ENCODE measurements at regions not wholly inside any gene's neighbourhood (a gene's known extent, or its start where the extent isn't known, plus 50 kb on each side); places are given as distances from the start of the nearest gene placed in this dataset.
"Not testable (repeated sequence)": the region's sequence is repeated elsewhere in the genome, so short reads cannot be mapped to it uniquely, and the experiment has no call there.

- Histone ChIP-seq H3K27ac (ENCODE audit: low read depth, low read length) (no peak overlapping the region), H3K4me3 (ENCODE audit: low read length) (no peak overlapping the region), H3K9me3 (ENCODE audit: insufficient read depth, low read depth, low read length) (0 out of 2 replicates have a peak, but pooled peaks cover 3% of the 10 kb centered on the region), H3K36me3 (ENCODE audit: insufficient read depth, low read length) (no peaks in the 10 kb centered on the region), H3K4me1 (ENCODE audit: insufficient read depth, low read length) (no peaks in the 10 kb centered on the region), H3K9ac (ENCODE audit: low read depth, low read length) (no peak overlapping the region), H3K27me3 (ENCODE audit: insufficient read depth, low read length) (no peaks in the 10 kb centered on the region)
- WGBS = 92% methylated on average over 1 of the region's 2 CpGs
These were observed 225.1 kb upstream of the LUZP2 start for GRCh38 chr11:24271798-24272197.

- H3K27me3 ChIP-seq (ENCODE audit: insufficient read depth, low read length); H3K9ac ChIP-seq (ENCODE audit: low read depth, low read length); H3K4me1 ChIP-seq (ENCODE audit: insufficient read depth, low read length); H3K36me3 ChIP-seq (ENCODE audit: insufficient read depth, low read length); H3K4me3 ChIP-seq (ENCODE audit: low read length); H3K9me3 ChIP-seq (ENCODE audit: insufficient read depth, low read depth, low read length); H3K27ac ChIP-seq (ENCODE audit: low read depth, low read length): not testable (repeated sequence)
- WGBS = 96% methylated on average over 25 of the region's 25 CpGs
These were observed 222.6 kb upstream of the LUZP2 start for GRCh38 chr11:24274214-24274781.

GRCh38 chr11:24286238-24286637 lies 210.6 kb upstream of the LUZP2 start:
- Histone ChIP-seq H3K27me3 (ENCODE audit: insufficient read depth, low read length) (no peaks in the 10 kb centered on the region), H3K36me3 (ENCODE audit: insufficient read depth, low read length) (no peaks in the 10 kb centered on the region), H3K9me3 (ENCODE audit: insufficient read depth, low read depth, low read length) (no peaks in the 10 kb centered on the region), H3K27ac (ENCODE audit: low read depth, low read length) (no peak overlapping the region), H3K4me3 (ENCODE audit: low read length) (no peak overlapping the region), H3K4me1 (ENCODE audit: insufficient read depth, low read length) (no peaks in the 10 kb centered on the region), H3K9ac (ENCODE audit: low read depth, low read length) (no peak overlapping the region)
- 89% methylated on average over 2 of the region's 3 CpGs for WGBS

GRCh38 chr11:24289301-24289700 lies 207.6 kb upstream of the LUZP2 start:
- no peaks in the 10 kb centered on the region for H3K9me3 ChIP-seq (ENCODE audit: insufficient read depth, low read depth, low read length)
- H3K36me3 ChIP-seq (ENCODE audit: insufficient read depth, low read length) = no peaks in the 10 kb centered on the region
- H3K9ac ChIP-seq (ENCODE audit: low read depth, low read length) = no peak overlapping the region
- H3K27ac ChIP-seq (ENCODE audit: low read depth, low read length) = no peak overlapping the region
- H3K4me3 ChIP-seq (ENCODE audit: low read length) = no peak overlapping the region
- no peaks in the 10 kb centered on the region for H3K4me1 ChIP-seq (ENCODE audit: insufficient read depth, low read length)
- 80% methylated on average over 1 of the region's 1 CpG for WGBS
- no peaks in the 10 kb centered on the region for H3K27me3 ChIP-seq (ENCODE audit: insufficient read depth, low read length)

GRCh38 chr11:24293964-24294363 lies 202.9 kb upstream of the LUZP2 start:
- no peak overlapping the region for H3K9ac ChIP-seq (ENCODE audit: low read depth, low read length)
- WGBS = 95% methylated on average over 2 of the region's 3 CpGs
- H3K9me3 ChIP-seq (ENCODE audit: insufficient read depth, low read depth, low read length) = no peaks in the 10 kb centered on the region
- H3K4me3 ChIP-seq (ENCODE audit: low read length) = no peak overlapping the region
- H3K4me1 ChIP-seq (ENCODE audit: insufficient read depth, low read length) = no peaks in the 10 kb centered on the region
- H3K27ac ChIP-seq (ENCODE audit: low read depth, low read length) = no peak overlapping the region
- no peaks in the 10 kb centered on the region for H3K27me3 ChIP-seq (ENCODE audit: insufficient read depth, low read length)
- no peaks in the 10 kb centered on the region for H3K36me3 ChIP-seq (ENCODE audit: insufficient read depth, low read length)

GRCh38 chr11:24295360-24295759 lies 201.5 kb upstream of the LUZP2 start:
- Histone ChIP-seq H3K4me3 (ENCODE audit: low read length) (no peak overlapping the region), H3K9ac (ENCODE audit: low read depth, low read length) (no peak overlapping the region), H3K36me3 (ENCODE audit: insufficient read depth, low read length) (no peaks in the 10 kb centered on the region), H3K27ac (ENCODE audit: low read depth, low read length) (no peak overlapping the region), H3K4me1 (ENCODE audit: insufficient read depth, low read length) (no peaks in the 10 kb centered on the region), H3K27me3 (ENCODE audit: insufficient read depth, low read length) (no peaks in the 10 kb centered on the region), H3K9me3 (ENCODE audit: insufficient read depth, low read depth, low read length) (no peaks in the 10 kb centered on the region)
- 99% methylated on average over 2 of the region's 2 CpGs for WGBS

GRCh38 chr11:24297461-24297860 lies 199.4 kb upstream of the LUZP2 start:
- Histone ChIP-seq H3K27me3 (ENCODE audit: insufficient read depth, low read length) (no peaks in the 10 kb centered on the region), H3K9ac (ENCODE audit: low read depth, low read length) (no peak overlapping the region), H3K4me1 (ENCODE audit: insufficient read depth, low read length) (no peaks in the 10 kb centered on the region), H3K36me3 (ENCODE audit: insufficient read depth, low read length) (no peaks in the 10 kb centered on the region), H3K9me3 (ENCODE audit: insufficient read depth, low read depth, low read length) (no peaks in the 10 kb centered on the region), H3K4me3 (ENCODE audit: low read length) (no peak overlapping the region), H3K27ac (ENCODE audit: low read depth, low read length) (no peak overlapping the region)
- whole genome bisulfite sequencing = 80% methylated on average over 2 of the region's 2 CpGs

GRCh38 chr11:24298146-24298545 lies 198.7 kb upstream of the LUZP2 start:
- H3K9me3 ChIP-seq (ENCODE audit: insufficient read depth, low read depth, low read length) = no peaks in the 10 kb centered on the region
- no peaks in the 10 kb centered on the region for H3K27me3 ChIP-seq (ENCODE audit: insufficient read depth, low read length)
- no peak overlapping the region for H3K4me3 ChIP-seq (ENCODE audit: low read length)
- no peaks in the 10 kb centered on the region for H3K4me1 ChIP-seq (ENCODE audit: insufficient read depth, low read length)
- 93% methylated on average over 2 of the region's 2 CpGs for WGBS
- no peaks in the 10 kb centered on the region for H3K36me3 ChIP-seq (ENCODE audit: insufficient read depth, low read length)
- no peak overlapping the region for H3K27ac ChIP-seq (ENCODE audit: low read depth, low read length)
- H3K9ac ChIP-seq (ENCODE audit: low read depth, low read length) = no peak overlapping the region

GRCh38 chr11:24311974-24312373 lies 184.9 kb upstream of the LUZP2 start:
- no peaks in the 10 kb centered on the region for H3K4me1 ChIP-seq (ENCODE audit: insufficient read depth, low read length)
- no peak overlapping the region for H3K27ac ChIP-seq (ENCODE audit: low read depth, low read length)
- no peaks in the 10 kb centered on the region for H3K27me3 ChIP-seq (ENCODE audit: insufficient read depth, low read length)

GRCh38 chr11:24312464-24313238 lies 184.2 kb upstream of the LUZP2 start:
- Histone ChIP-seq H3K36me3 (ENCODE audit: insufficient read depth, low read length) (no peaks in the 10 kb centered on the region), H3K4me1 (ENCODE audit: insufficient read depth, low read length) (no peaks in the 10 kb centered on the region), H3K4me3 (ENCODE audit: low read length) (no peak overlapping the region), H3K9me3 (ENCODE audit: insufficient read depth, low read depth, low read length) (peaks cover 19% of the 10 kb centered on the region), H3K27me3 (ENCODE audit: insufficient read depth, low read length) (no peaks in the 10 kb centered on the region), H3K27ac (ENCODE audit: low read depth, low read length) (no peak overlapping the region), H3K9ac (ENCODE audit: low read depth, low read length) (no peak overlapping the region)
- WGBS = 91% methylated on average over 2 of the region's 2 CpGs

More at GRCh38 chr11:24311974-24312373, 184.9 kb upstream of the LUZP2 start:
- WGBS = 100% methylated on average over 2 of the region's 2 CpGs
- H3K4me3 ChIP-seq (ENCODE audit: low read length) = no peak overlapping the region
- no peaks in the 10 kb centered on the region for H3K36me3 ChIP-seq (ENCODE audit: insufficient read depth, low read length)
- peaks cover 19% of the 10 kb centered on the region for H3K9me3 ChIP-seq (ENCODE audit: insufficient read depth, low read depth, low read length)
- H3K9ac ChIP-seq (ENCODE audit: low read depth, low read length) = no peak overlapping the region

- no peaks in the 10 kb centered on the region for H3K9me3 ChIP-seq (ENCODE audit: insufficient read depth, low read depth, low read length)
- H3K27me3 ChIP-seq (ENCODE audit: insufficient read depth, low read length) = no peaks in the 10 kb centered on the region
- no peak overlapping the region for H3K4me3 ChIP-seq (ENCODE audit: low read length)
- WGBS = 93% methylated on average over 1 of the region's 2 CpGs
- no peak overlapping the region for H3K27ac ChIP-seq (ENCODE audit: low read depth, low read length)
- H3K9ac ChIP-seq (ENCODE audit: low read depth, low read length) = no peak overlapping the region
- H3K4me1 ChIP-seq (ENCODE audit: insufficient read depth, low read length) = 0 out of 2 replicates have a peak, but pooled peaks cover 2% of the 10 kb centered on the region
- no peaks in the 10 kb centered on the region for H3K36me3 ChIP-seq (ENCODE audit: insufficient read depth, low read length)
These were observed 175.6 kb upstream of the LUZP2 start for GRCh38 chr11:24321229-24321628.
